B cell (primary cell): ENCODE measurements at regions not wholly inside any gene's neighbourhood (a gene's known extent, or its start where the extent isn't known, plus 50 kb on each side); places are given as distances from the start of the nearest gene placed in this dataset.

Experiments
- ATAC-seq: fragments of 200-7000 bp; cut with Tn5 transposase; one replicate; pipeline ENCODE4 v1.10.0; 2021; ENCODE audit warnings: low read depth, mild to moderate bottlenecking, moderate number of reproducible peaks, moderate library complexity
- CTCF ChIA-PET: fragments of 350-600 bp; sonication (Branson Sonifier 250); formaldehyde crosslinking; loops from one replicate; lab custom pipeline; 2021; ENCODE audit warnings: antibody characterized with exemption, inconsistent platforms; lab: Charles Lee
- POLR2A ChIA-PET: fragments of 350-600 bp; sonication (Branson Sonifier 250); formaldehyde crosslinking; loops from one replicate; lab custom pipeline; 2021; ENCODE audit warnings: antibody characterized with exemption; lab: Charles Lee
- DNase-seq: peaks from one replicate; pipeline ENCODE4 v3.0.0; 2013
- H2AFZ ChIP-seq: 2 replicates; pipeline ENCODE4 v1.6.1; 2012; ENCODE audit warnings: mild to moderate bottlenecking, low read depth, low read length; ENCODE audit not compliant: insufficient read depth, poor library complexity, severe bottlenecking
- H3K27ac ChIP-seq, 2 donors: 1 replicate in 1 of 2; 2 replicates in 1 of 2; pipeline ENCODE4 v1.5.1; 2012 to 2013; ENCODE audit warnings: low read length in 2 of 2, mild to moderate bottlenecking in 2 of 2, moderate library complexity in 1 of 2
- H3K27me3 ChIP-seq, 4 experiments: fragments of 200-600 bp in 1 of 4; sonication (generic) in 1 of 4; replicated peaks in 1 of 4; 1 replicate in 2 of 4; 2 replicates in 2 of 4; pipeline versions ENCODE4 v1.6.1 to v1.7.0; 2013 to 2016; ENCODE audit warnings: low read length in 3 of 4, mild to moderate bottlenecking in 2 of 4, mixed read lengths in 1 of 4, moderate library complexity in 1 of 4; ENCODE audit not compliant: insufficient read depth in 4 of 4, control insufficient read depth in 3 of 4; ENCODE audit errors: control extremely low read depth in 1 of 4
- H3K36me3 ChIP-seq, 2 experiments: replicated peaks in 1 of 2; 1 replicate in 1 of 2; 2 replicates in 1 of 2; pipeline versions ENCODE4 v1.6.1 to v1.7.1; 2013; ENCODE audit warnings: low read length in 1 of 2; ENCODE audit not compliant: insufficient read depth in 2 of 2, control insufficient read depth in 1 of 2; ENCODE audit errors: control extremely low read depth in 1 of 2, extremely low read depth in 1 of 2
- H3K4me1 ChIP-seq, 2 donors: fragments of 200-600 bp in 1 of 2; sonication (generic) in 1 of 2; 1 replicate in 1 of 2; 2 replicates in 1 of 2; pipeline versions ENCODE4 v1.5.1 to v1.6.1; 2013 to 2017; ENCODE audit warnings: low read length in 2 of 2; ENCODE audit not compliant: control insufficient read depth in 2 of 2, insufficient read depth in 2 of 2
- H3K4me2 ChIP-seq: replicated peaks from 2 replicates; pipeline ENCODE3; 2012; ENCODE audit warnings: mild to moderate bottlenecking, low read depth, low read length; ENCODE audit not compliant: poor library complexity, severe bottlenecking
- H3K4me3 ChIP-seq, 5 experiments: fragments of 200-600 bp in 1 of 5; sonication (generic) in 1 of 5; 1 replicate in 3 of 5; 2 replicates in 2 of 5; pipeline versions ENCODE4 v1.5.1 to v1.7.0; 2011 to 2016; ENCODE audit warnings: low read length in 4 of 5, mild to moderate bottlenecking in 4 of 5, low read depth in 2 of 5, control low read depth in 1 of 5, moderate library complexity in 1 of 5; ENCODE audit not compliant: insufficient read depth in 1 of 5; ENCODE audit errors: control extremely low read depth in 1 of 5, extremely low read depth in 1 of 5
- H3K79me2 ChIP-seq: fragments of 200-600 bp; sonication (generic); one replicate; pipeline ENCODE4 v1.6.0; 2016; ENCODE audit warnings: low read length; ENCODE audit not compliant: control insufficient read depth, insufficient read depth
- H3K9ac ChIP-seq: fragments of 200-600 bp; sonication (generic); 2 replicates; pipeline ENCODE4 v1.6.1; 2017; ENCODE audit warnings: mild to moderate bottlenecking, low read length, moderate library complexity
- H3K9me3 ChIP-seq, 3 donors: one replicate each; pipeline versions ENCODE4 v1.6.1 to v1.7.1; 2013; ENCODE audit warnings: low read length in 2 of 3; ENCODE audit not compliant: control insufficient read depth in 2 of 3, insufficient read depth in 1 of 3; ENCODE audit errors: control extremely low read depth in 1 of 3
- H4K20me1 ChIP-seq: 2 replicates; pipeline ENCODE4 v1.6.0; 2012; ENCODE audit warnings: mild to moderate bottlenecking, low read length; ENCODE audit not compliant: insufficient read depth, control insufficient read depth, poor library complexity, severe bottlenecking
- H3K27ac Mint-ChIP-seq: one replicate; pipeline ENCODE4 v1.8.0; 2021; ENCODE audit warnings: mixed read lengths
- H3K27me3 Mint-ChIP-seq: one replicate; pipeline ENCODE4 v1.8.0; 2021; ENCODE audit warnings: mixed read lengths
- H3K4me1 Mint-ChIP-seq: one replicate; pipeline ENCODE4 v1.8.0; 2021; ENCODE audit warnings: mixed read lengths
- H3K4me3 Mint-ChIP-seq: one replicate; pipeline ENCODE4 v1.8.0; 2021; ENCODE audit warnings: mixed read lengths
- H3K9me3 Mint-ChIP-seq: one replicate; pipeline ENCODE4 v1.8.0; 2022; ENCODE audit warnings: mixed read lengths; ENCODE audit not compliant: insufficient read depth
- CTCF ChIP-seq: fragments of 200-600 bp; IDR thresholded peaks from one replicate; pipeline ENCODE4 v1.8.0; 2022; ENCODE audit warnings: antibody characterized with exemption, mild to moderate bottlenecking
- EZH2 ChIP-seq: IDR thresholded peaks from 2 replicates; pipeline ENCODE4 v1.6.1; 2012; ENCODE audit warnings: borderline replicate concordance, low read depth, mild to moderate bottlenecking, moderate library complexity, low read length; ENCODE audit not compliant: insufficient read depth, poor library complexity, severe bottlenecking
- WGBS: methylation state at CpG from one replicate; pipeline ENCODE4 v1.1.5; 2013; ENCODE audit warnings: missing lambda C conversion rate; ENCODE audit not compliant: insufficient coverage; 5-methylcytosine and 5-hydroxymethylcytosine counted together
- intact Hi-C: fragments of 100-400 bp; cut with micrococcal nuclease; formaldehyde crosslinking; loops from one replicate; pipeline ENCODE4 v1.10.0; 2022

- DNase-seq, result no peak
- ATAC-seq, result no peak
- H3K27ac Mint-ChIP-seq, result no peak overlapping the region
- CTCF ChIA-PET, result no interaction called here
- no peaks in the 10 kb centered on the region for H3K4me1 Mint-ChIP-seq
- Histone ChIP-seq H3K27me3 (no peaks in the 10 kb centered on the region), H3K79me2 (no peaks in the 10 kb centered on the region), H3K4me2 (no peak overlapping the region), H3K9ac (no peak overlapping the region), H3K9me3 (peaks cover 0 to 13% (median 0%) of the 10 kb centered on the region in 3 donors), H4K20me1 (no peaks in the 10 kb centered on the region), H3K27ac (no peak overlapping the region), H3K4me1 (no peaks in the 10 kb centered on the region), H2AFZ (no peak overlapping the region), H3K36me3 (no peaks in the 10 kb centered on the region), H3K4me3 (no peak overlapping the region)
- H3K9me3 Mint-ChIP-seq, result peaks cover 2% of the 10 kb centered on the region
- H3K4me3 Mint-ChIP-seq, result no peak overlapping the region
- intact Hi-C loops, result no loop called here
- H3K27me3 Mint-ChIP-seq, result peaks cover 4% of the 10 kb centered on the region
- POLR2A ChIA-PET, result no interaction called here
- TF ChIP-seq EZH2, result no peak
These were observed 73.5 kb upstream of the LHCGR start for GRCh38 chr2:48829036-48829435.

- POLR2A ChIA-PET, result no interaction called here
- Histone ChIP-seq H3K27ac (no peak overlapping the region), H3K4me2 (no peak overlapping the region), H3K4me1 (no peaks in the 10 kb centered on the region), H3K36me3 (no peaks in the 10 kb centered on the region), H3K9me3 (peaks cover 0 to 13% (median 0%) of the 10 kb centered on the region in 3 donors), H3K4me3 (no peak overlapping the region), H2AFZ (no peak overlapping the region), H3K79me2 (no peaks in the 10 kb centered on the region), H3K27me3 (no peaks in the 10 kb centered on the region), H4K20me1 (no peaks in the 10 kb centered on the region), H3K9ac (no peak overlapping the region)
- WGBS, result 80% methylated on average over 4 of the region's 4 CpGs
- H3K9me3 Mint-ChIP-seq, result peaks cover 2% of the 10 kb centered on the region
- no peak for DNase-seq
- no peak overlapping the region for H3K4me3 Mint-ChIP-seq
- no peak for ATAC-seq
- intact Hi-C loops, result no loop called here
- peaks cover 4% of the 10 kb centered on the region for H3K27me3 Mint-ChIP-seq
- H3K4me1 Mint-ChIP-seq, result no peaks in the 10 kb centered on the region
- CTCF ChIA-PET, result no interaction called here
- H3K27ac Mint-ChIP-seq, result no peak overlapping the region
- TF ChIP-seq CTCF (no peak), EZH2 (no peak)
These were observed 71.5 kb upstream of the LHCGR start for GRCh38 chr2:48826986-48827385.
